HCT116 (cell line): ENCODE measurements at regions not wholly inside any gene's neighbourhood (a gene's known extent, or its start where the extent isn't known, plus 50 kb on each side); places are given as distances from the start of the nearest gene placed in this dataset.

ENCODE experiments used
- ATAC-seq: fragments of 200-7000 bp; cut with Tn5 transposase; 2 replicates; pipeline ENCODE4 v1.9.1; 2020; ENCODE audit warnings: mild to moderate bottlenecking, moderate library complexity
- BruUV-seq: library from RNA; stranded (reverse); fragments of 400-500 nt; replicated peaks from 2 replicates; lab custom pipeline; 2021; lab: Mats Ljungman, UMichigan
- CTCF ChIA-PET: fragments of 300-600 bp; sonication (Branson Sonifier 250); formaldehyde crosslinking; loops from one replicate; lab custom pipeline; 2021; ENCODE audit warnings: antibody characterized with exemption; lab: Charles Lee
- POLR2A ChIA-PET: fragments of 300-600, 350-600 bp; sonication (Branson Sonifier 250); formaldehyde crosslinking; loops from one replicate; lab custom pipeline; 2021; ENCODE audit warnings: antibody characterized with exemption; lab: Charles Lee
- RAD21 ChIA-PET, 2 experiments: fragments of 300-600 bp; sonication (Branson Sonifier 250); formaldehyde crosslinking; loops; one replicate each; lab custom pipeline; 2023; ENCODE audit warnings: low total read pairs in 2 of 2; ENCODE audit not compliant: uncharacterized antibody in 2 of 2, unreplicated experiment in 2 of 2, low non-redundant PET in 1 of 2; lab: Charles Lee
- DNase-seq: peaks from one replicate; pipeline ENCODE4 v3.0.0-alpha.2; 2010; ENCODE audit warnings: low read depth, low spot score
- H2AFZ ChIP-seq: fragments of 200-600 bp; shearing (Covaris generic), sonication (generic); 2 replicates; pipeline ENCODE4 v1.6.1; 2017; ENCODE audit warnings: low read depth, mixed run types, mixed read lengths, antibody characterized with exemption, low read length; ENCODE audit not compliant: poor library complexity, severe bottlenecking
- H3K27ac ChIP-seq: 2 replicates; pipeline ENCODE4 v1.5.1; 2012; ENCODE audit warnings: low read depth, low read length
- H3K27me3 ChIP-seq: fragments of 200-600 bp; sonication (generic); 2 replicates; pipeline ENCODE4 v1.6.1; 2016; ENCODE audit warnings: mixed run types, low read length, mixed read lengths; ENCODE audit not compliant: insufficient read depth
- H3K36me3 ChIP-seq, 2 experiments: fragments of 200-500 bp in 1 of 2; fragments of 200-600 bp in 1 of 2; sonication (Bioruptor generic) in 1 of 2; sonication (generic) in 1 of 2; 2 replicates each; pipeline versions ENCODE4 v1.5.1 to v1.6.1; 2014 to 2016; ENCODE audit warnings: low read length in 2 of 2, inconsistent platforms in 1 of 2, mixed read lengths in 1 of 2, mixed run types in 1 of 2; ENCODE audit not compliant: insufficient read depth in 2 of 2, control insufficient read depth in 1 of 2
- H3K4me1 ChIP-seq, 2 experiments: fragments of 200-600 bp in 1 of 2; sonication (generic) in 1 of 2; 2 replicates each; pipeline versions ENCODE4 v1.5.1 to v1.6.1; 2012 to 2017; ENCODE audit warnings: low read length in 2 of 2, inconsistent platforms in 1 of 2, mild to moderate bottlenecking in 1 of 2, mixed read lengths in 1 of 2, mixed run types in 1 of 2, moderate library complexity in 1 of 2; ENCODE audit not compliant: insufficient read depth in 2 of 2, control insufficient read depth in 1 of 2
- H3K4me2 ChIP-seq: fragments of 200-600 bp; sonication (generic); 2 replicates; pipeline ENCODE4 v1.6.1; 2017; ENCODE audit warnings: mixed run types, low read length, mixed read lengths
- H3K4me3 ChIP-seq, 2 experiments: fragments of 200-600 bp in 1 of 2; sonication (generic) in 1 of 2; replicated peaks in 1 of 2; 2 replicates each; pipeline ENCODE4 v1.5.1; 2011 to 2016; ENCODE audit warnings: low read length in 2 of 2, control low read depth in 1 of 2, low read depth in 1 of 2, mild to moderate bottlenecking in 1 of 2, mixed read lengths in 1 of 2, mixed run types in 1 of 2
- H3K79me2 ChIP-seq: fragments of 200-600 bp; sonication (generic); 2 replicates; pipeline ENCODE4 v1.6.1; 2017; ENCODE audit warnings: mild to moderate bottlenecking, mixed run types, low read length, moderate library complexity, mixed read lengths; ENCODE audit not compliant: insufficient read depth
- H3K9ac ChIP-seq: fragments of 200-600 bp; sonication (generic); 2 replicates; pipeline ENCODE4 v1.6.1; 2016; ENCODE audit warnings: low read length, mixed read lengths
- H3K9me2 ChIP-seq: fragments of 200-600 bp; sonication (generic), shearing (Covaris generic); 2 replicates; pipeline ENCODE4 v1.6.1; 2017; ENCODE audit warnings: mixed run types, mild to moderate bottlenecking, moderate library complexity; ENCODE audit not compliant: insufficient read depth
- H3K9me3 ChIP-seq, 2 experiments: fragments of 200-500 bp in 1 of 2; fragments of 200-600 bp in 1 of 2; sonication (Bioruptor generic) in 1 of 2; sonication (generic) in 1 of 2; 2 replicates each; pipeline ENCODE4 v1.6.1; 2014 to 2017; ENCODE audit warnings: low read length in 2 of 2, mixed read lengths in 2 of 2, inconsistent platforms in 1 of 2, low read depth in 1 of 2, mild to moderate bottlenecking in 1 of 2, mixed run types in 1 of 2, moderate library complexity in 1 of 2; ENCODE audit not compliant: control insufficient read depth in 1 of 2, insufficient read depth in 1 of 2
- H4K20me1 ChIP-seq: fragments of 200-600 bp; sonication (generic), shearing (Covaris generic); 2 replicates; pipeline ENCODE4 v1.6.1; 2017; ENCODE audit warnings: mixed run types, mild to moderate bottlenecking, moderate library complexity; ENCODE audit not compliant: insufficient read depth
- ATF3 ChIP-seq: IDR thresholded peaks from 2 replicates; pipeline ENCODE4 v1.6.1; 2012
- CBX3 ChIP-seq: IDR thresholded peaks from 2 replicates; pipeline ENCODE4 v1.6.1; 2012; ENCODE audit warnings: low read depth
- EGR1 ChIP-seq: IDR thresholded peaks from 2 replicates; pipeline ENCODE4 v1.6.1; 2012; ENCODE audit warnings: low read depth
- EZH2 ChIP-seq: fragments of 200-600 bp; sonication (generic); IDR thresholded peaks from 2 replicates; pipeline ENCODE4 v1.6.1; 2017; ENCODE audit warnings: antibody characterized with exemption, mixed run types
- FOSL1 ChIP-seq: IDR thresholded peaks from 2 replicates; pipeline ENCODE4 v1.6.1; 2012; ENCODE audit warnings: low read depth
- POLR2AphosphoS5 ChIP-seq: IDR thresholded peaks from 2 replicates; pipeline ENCODE4 v1.6.1; 2011; ENCODE audit warnings: mild to moderate bottlenecking, low read depth, low read length, moderate library complexity
- RAD21 ChIP-seq: IDR thresholded peaks from 2 replicates; pipeline ENCODE4 v1.6.1; 2012; ENCODE audit warnings: low read depth, mild to moderate bottlenecking
- REST ChIP-seq: IDR thresholded peaks from 2 replicates; pipeline ENCODE4 v1.6.1; 2012; ENCODE audit warnings: low read depth
- SIN3A ChIP-seq: IDR thresholded peaks from 2 replicates; pipeline ENCODE4 v1.6.1; 2012; ENCODE audit warnings: low read depth
- SP1 ChIP-seq: IDR thresholded peaks from 2 replicates; pipeline ENCODE4 v1.6.1; 2012; ENCODE audit warnings: low read depth
- SRF ChIP-seq: IDR thresholded peaks from 2 replicates; pipeline ENCODE4 v1.6.1; 2012; ENCODE audit warnings: low read depth
- ZBTB33 ChIP-seq: IDR thresholded peaks from 2 replicates; pipeline ENCODE4 v1.6.1; 2011; ENCODE audit warnings: mild to moderate bottlenecking, low read length, moderate library complexity; ENCODE audit not compliant: insufficient replicate concordance; ENCODE audit errors: extremely low read depth
- intact Hi-C: fragments of 100-400 bp; cut with micrococcal nuclease; formaldehyde crosslinking; loops from 2 replicates; pipeline ENCODE4 v1.10.0; 2022

- intact Hi-C loops = no loop called here
- CTCF ChIA-PET = no interaction called here
Measured at GRCh38 chr13:94896719-94897317, 184.5 kb upstream of the SOX21 start.

More at GRCh38 chr13:94896719-94897317, 184.5 kb upstream of the SOX21 start:
- DNase-seq = no peak
- Histone ChIP-seq H3K4me2 (no peak overlapping the region), H3K9me2 (no peaks in the 10 kb centered on the region), H3K36me3 (no peaks in the 10 kb centered on the region), H3K27me3 (peaks cover 37% of the 10 kb centered on the region), H3K4me1 (no peaks in the 10 kb centered on the region), H3K27ac (no peak overlapping the region), H4K20me1 (no peaks in the 10 kb centered on the region; the same call in 1 of the 2 replicates), H3K9ac (no peak overlapping the region), H3K79me2 (no peaks in the 10 kb centered on the region), H3K9me3 (no peaks in the 10 kb centered on the region), H2AFZ (no peak overlapping the region), H3K4me3 (no peak overlapping the region)
- RAD21 ChIA-PET = no interaction called here
- BruUV-seq = no TSS peak
- ATAC-seq = no peak
- POLR2A ChIA-PET = no interaction called here
- TF ChIP-seq RAD21 = no peak
- TF ChIP-seq EGR1 = no peak
- no peak for TF ChIP-seq FOSL1
- no peak for TF ChIP-seq POLR2AphosphoS5
- TF ChIP-seq REST = no peak
- TF ChIP-seq SP1 = no peak
- no peak for TF ChIP-seq SRF
- no peak for TF ChIP-seq EZH2
- no peak for TF ChIP-seq ATF3
- TF ChIP-seq SIN3A = no peak
- no peak for TF ChIP-seq CBX3
- TF ChIP-seq ZBTB33 = no peak
